NOMO-1 treated with dmso at 0.1 percent for 144 hours (cell line): ENCODE measurements at regions not wholly inside any gene's neighbourhood (a gene's known extent, or its start where the extent isn't known, plus 50 kb on each side); places are given as distances from the start of the nearest gene placed in this dataset.
"Not testable (repeated sequence)": the region's sequence is repeated elsewhere in the genome, so short reads cannot be mapped to it uniquely, and the experiment has no call there.

Source experiments
- DNase-seq: peaks from one replicate; lab custom pipeline; 2025; ENCODE audit not compliant: unreplicated experiment; lab: John Stamatoyannopoulos, UW

DNA sequence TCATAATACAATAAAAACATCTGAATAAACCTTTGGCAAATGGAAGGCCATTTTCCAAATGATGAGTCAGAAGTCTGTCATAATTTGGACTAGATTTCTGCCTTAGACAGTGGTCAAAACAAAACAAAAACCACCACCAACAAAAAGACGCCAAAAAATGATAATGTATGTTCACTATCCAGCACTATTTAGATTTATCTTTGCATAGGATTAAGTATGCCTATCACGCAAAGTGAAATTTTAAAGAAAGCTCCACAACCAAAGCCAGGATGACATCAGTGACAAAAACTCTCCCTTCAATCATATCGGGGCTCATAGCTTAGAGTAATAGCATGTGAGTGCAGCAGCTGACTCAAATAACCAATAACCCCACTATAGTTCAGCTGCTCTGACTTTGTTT, 201.9 kb downstream of the MOXD1 start:
- no peak for DNase-seq

DNA sequence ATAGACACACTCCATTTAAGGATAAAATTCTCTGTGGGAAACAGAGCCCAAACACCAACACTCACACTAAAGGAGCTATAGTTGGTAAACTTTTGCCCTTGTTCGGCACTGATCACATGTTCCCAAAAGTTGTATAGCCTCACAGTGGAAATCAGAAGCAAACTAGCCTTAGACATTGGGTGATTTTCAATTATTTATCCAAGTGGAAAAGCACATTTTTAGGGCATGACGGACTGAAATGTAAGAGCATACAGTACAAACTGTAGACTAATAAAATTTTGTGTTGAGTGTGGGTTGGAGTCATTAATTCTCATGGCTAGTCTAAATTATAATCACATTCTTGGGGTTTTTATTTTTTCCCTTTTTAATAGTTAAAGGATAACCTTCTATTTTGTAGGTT, 202.4 kb downstream of the MOXD1 start:
- DNase-seq = no peak

DNA sequence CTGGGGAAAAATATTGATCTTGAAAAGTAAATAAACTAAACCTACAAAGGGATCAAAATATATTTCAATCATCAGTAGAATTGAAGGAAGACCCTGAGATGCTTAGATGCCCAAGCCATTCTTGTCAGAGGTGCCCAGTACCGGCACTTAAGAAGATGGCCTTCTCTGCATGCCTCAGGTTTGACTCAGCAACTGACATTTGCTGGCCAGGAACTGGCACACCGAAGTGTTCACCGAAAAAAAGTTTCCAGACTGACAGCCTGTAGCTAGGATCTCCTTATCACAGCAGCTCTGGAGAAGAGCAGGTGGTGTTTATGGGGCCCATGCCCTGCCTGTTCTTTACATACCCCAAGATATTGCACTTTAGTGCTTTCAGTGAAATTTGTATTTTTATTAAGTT, 203.2 kb downstream of the MOXD1 start:
- DNase-seq = no peak

- DNase-seq = no peak
These were observed 206.7 kb downstream of the MOXD1 start for GRCh38 chr6:132194529-132194928.

GRCh38 chr6:132192631-132193030, 208.6 kb downstream of the MOXD1 start:
- peak; percentile 51 for DNase-seq

GRCh38 chr6:132190815-132191175, 210.5 kb downstream of the MOXD1 start:
- DNase-seq = no peak

DNA sequence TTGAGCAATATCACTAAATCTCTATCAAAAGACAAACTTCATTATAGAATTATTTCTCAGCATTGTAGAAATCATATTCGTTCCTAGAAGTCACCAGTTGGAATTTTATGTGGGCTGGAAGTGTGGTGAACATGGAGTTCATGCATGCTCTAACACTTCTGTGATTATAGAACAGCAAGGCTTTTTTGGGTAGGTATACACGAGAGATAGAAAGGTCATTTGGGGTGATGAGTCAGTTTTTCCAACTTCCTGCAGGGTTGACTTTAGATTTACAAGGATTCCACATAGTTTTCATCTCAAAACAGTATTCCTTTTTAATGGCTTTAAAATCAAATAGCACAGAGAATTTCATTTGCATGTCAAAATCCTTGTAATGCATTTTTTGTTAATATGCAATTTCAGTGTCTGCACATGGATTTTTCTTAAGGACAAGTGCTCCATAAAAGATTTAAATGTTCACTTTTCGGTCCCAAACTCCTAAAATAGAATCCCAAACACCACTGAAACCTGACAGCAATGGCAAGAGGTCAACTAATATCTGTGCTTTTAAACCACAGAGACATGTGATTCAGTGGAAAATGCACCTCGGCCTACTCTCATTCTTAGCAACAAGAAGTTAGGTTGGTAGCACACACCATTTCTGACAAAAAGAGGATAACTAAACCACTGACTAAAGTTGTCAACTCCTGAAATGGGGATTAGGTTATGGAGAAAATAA, 211.0 kb downstream of the MOXD1 start:
- DNase-seq = no peak

- DNase-seq = no peak
These were observed 212.6 kb downstream of the MOXD1 start for GRCh38 chr6:132188556-132189264.

- DNase-seq = no peak
These were observed 213.5 kb downstream of the MOXD1 start for GRCh38 chr6:132187816-132188215.

DNA sequence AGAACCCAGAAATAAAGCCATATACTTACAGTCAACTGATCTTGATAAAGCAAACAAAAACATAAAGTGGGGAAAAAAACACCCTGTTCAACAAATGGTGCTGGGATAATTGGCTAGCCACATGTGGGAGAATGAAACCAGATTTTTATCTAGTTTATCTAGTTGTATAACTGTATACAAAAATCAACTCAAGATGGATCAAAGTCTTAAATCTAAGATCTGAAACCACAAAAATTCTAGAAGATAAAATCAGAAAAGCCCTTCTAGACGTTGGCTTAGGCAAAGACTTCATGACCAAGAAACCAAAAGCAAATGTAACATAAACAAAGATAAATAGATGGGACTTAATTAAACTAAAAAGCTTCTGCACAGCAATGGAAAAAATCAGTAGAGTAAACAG, 216.3 kb downstream of the MOXD1 start:
- DNase-seq = not testable (repeated sequence)

GRCh38 chr6:132179955-132180354, 221.3 kb downstream of the MOXD1 start:
- no peak for DNase-seq

GRCh38 chr6:132174919-132175318, 223.7 kb upstream of the CCN2 start:
- DNase-seq = no peak

DNA sequence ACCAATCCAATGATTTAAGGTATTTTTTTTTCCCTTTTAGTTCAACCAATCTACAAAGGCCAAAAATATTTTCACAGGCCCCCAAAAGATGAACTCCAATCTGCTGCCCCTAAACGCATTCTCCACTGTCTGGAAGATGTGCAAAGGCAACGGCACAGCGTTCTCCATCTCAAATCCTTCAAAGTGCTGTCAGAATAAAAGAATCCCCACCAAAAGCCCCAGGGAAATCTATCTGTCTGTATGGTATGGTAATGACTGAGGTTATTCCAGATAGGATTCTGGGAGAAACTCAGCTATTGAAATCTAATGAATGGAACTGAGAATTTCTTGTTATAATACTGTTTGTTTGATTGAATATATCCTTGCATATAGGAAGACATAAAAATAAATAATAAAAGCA, 217.8 kb upstream of the CCN2 start:
- no peak for DNase-seq

DNA sequence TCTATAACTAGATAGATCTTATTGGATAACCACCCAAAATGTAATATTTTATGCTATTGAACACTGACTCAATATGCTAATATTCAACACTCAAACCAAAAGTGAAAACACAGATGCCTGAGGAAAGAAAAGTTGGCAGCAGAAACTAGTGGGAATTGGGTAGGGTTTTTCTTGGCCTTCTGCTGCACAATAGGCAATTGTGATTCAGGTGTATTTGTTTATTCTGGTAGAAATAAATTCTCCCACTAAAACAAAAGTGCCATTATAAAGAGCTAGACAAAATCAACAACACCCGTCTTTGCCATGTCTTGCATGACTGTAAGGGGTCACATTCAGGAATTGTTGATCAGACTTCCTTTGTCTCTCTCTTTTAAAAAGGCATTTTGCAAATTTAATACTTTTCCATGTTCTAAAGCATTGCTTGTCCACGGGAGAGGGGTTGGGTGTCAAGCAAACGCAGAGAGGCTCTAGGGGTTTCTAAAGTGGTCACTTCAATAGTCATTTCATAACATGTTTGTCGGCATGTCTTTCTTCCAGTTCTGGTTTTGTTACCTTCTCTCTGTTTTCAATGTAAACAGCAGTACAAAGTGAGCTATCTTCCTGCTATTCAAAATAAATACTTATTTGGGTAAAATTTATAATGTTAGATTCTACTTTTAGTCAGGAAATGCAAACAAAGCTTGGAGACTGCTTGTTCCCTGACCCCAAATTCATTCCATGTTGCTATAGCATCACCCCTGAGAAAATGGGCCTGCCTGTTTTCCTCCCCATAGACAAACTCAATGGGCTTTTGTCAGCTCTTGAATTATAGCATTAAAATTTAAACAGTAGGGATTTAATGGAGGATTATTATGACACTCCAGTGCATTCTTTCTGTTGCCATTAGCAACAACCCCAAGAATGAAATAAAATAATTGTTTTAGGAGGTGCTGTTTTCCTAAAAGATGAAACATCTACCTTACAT, 217.0 kb upstream of the CCN2 start:
- no peak for DNase-seq

- no peak for DNase-seq
These were observed 215.4 kb upstream of the CCN2 start for GRCh38 chr6:132166526-132167051.

DNA sequence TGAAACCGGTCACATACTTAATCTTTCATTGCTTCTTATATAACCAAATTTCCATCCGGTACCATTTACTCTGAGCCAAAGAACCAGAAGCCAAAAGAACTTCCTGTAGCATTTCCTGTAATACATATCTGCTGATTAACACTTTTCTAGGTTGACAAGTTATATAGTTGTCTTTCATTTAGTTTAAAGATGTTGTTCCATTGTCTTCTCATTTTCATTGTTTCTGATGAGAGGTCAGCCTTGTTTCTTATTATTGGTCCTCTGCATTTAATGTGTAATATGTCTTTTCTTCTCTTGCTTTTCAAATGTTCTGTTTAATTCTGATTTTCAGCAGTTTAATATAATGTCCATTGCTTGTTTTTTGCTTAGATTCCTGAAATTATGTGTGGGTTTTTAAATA, 214.5 kb upstream of the CCN2 start:
- no peak for DNase-seq

- no peak for DNase-seq
These were observed 210.1 kb upstream of the CCN2 start for GRCh38 chr6:132161283-132161682.

- no peak for DNase-seq
These were observed 202.2 kb upstream of the CCN2 start for GRCh38 chr6:132153221-132153898.

- no peak for DNase-seq
These were observed 196.4 kb upstream of the CCN2 start for GRCh38 chr6:132147530-132148011.

DNA sequence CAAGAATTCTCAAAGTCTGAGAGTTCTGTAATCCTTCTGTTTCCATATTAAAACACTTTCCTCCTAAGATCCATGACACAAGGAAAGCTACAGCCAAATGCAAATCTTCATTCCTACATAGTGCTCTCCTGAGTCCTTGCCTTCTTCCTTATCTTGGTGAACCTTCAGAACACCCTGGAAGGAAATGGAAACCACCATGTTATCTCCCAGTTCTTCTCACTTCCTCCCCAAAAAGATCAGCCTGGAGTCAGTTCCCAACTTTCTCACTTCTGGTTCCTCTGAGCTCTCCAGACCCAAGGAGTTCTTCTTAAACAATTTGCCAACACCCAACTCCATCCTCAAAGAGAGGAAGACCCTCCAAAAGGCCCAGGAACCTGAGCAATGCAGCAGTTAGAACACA, 193.3 kb upstream of the CCN2 start:
- DNase-seq = no peak

- DNase-seq = no peak
These were observed 192.1 kb upstream of the CCN2 start for GRCh38 chr6:132143258-132143657.
